ENCODE measurements at regions not wholly inside any gene's neighbourhood (a gene's known extent, or its start where the extent isn't known, plus 50 kb on each side); places are given as distances from the start of the nearest gene placed in this dataset.
A peak's percentile ranks its signal among the peaks of the same experiment; 100 is the strongest.

GRCh38 chr2:204109681-204110080, 173.1 kb downstream of the ICOS start:
- DNase-seq: no peak

- DNase-seq: peak; percentile 49
These were observed 173.8 kb downstream of the ICOS start for GRCh38 chr2:204110338-204110741.

- peak; percentile 73 for DNase-seq
These were observed 174.4 kb downstream of the ICOS start for GRCh38 chr2:204110751-204111516.

- DNase-seq: no peak
These were observed 175.7 kb downstream of the ICOS start for GRCh38 chr2:204112084-204112770.

GRCh38 chr2:204114295-204115136, 178.0 kb downstream of the ICOS start:
- no peak for DNase-seq

- no peak for DNase-seq
These were observed 178.8 kb downstream of the ICOS start for GRCh38 chr2:204115137-204116056.

GRCh38 chr2:204116159-204116792, 179.7 kb downstream of the ICOS start:
- no peak for DNase-seq

- no peak for DNase-seq
These were observed 185.9 kb downstream of the ICOS start for GRCh38 chr2:204122425-204122824.

GRCh38 chr2:204124140-204124750, 187.7 kb downstream of the ICOS start:
- DNase-seq: no peak

GRCh38 chr2:204126705-204127104, 190.1 kb downstream of the ICOS start:
- no peak for DNase-seq

GRCh38 chr2:204127238-204127637, 190.7 kb downstream of the ICOS start:
- DNase-seq: peak; percentile 18

- DNase-seq: peak; percentile 26
These were observed 193.2 kb downstream of the ICOS start for GRCh38 chr2:204129591-204130294.

- DNase-seq: no peak
These were observed 195.1 kb downstream of the ICOS start for GRCh38 chr2:204131621-204132020.

GRCh38 chr2:204133476-204133875, 196.9 kb downstream of the ICOS start:
- no peak for DNase-seq

GRCh38 chr2:204134421-204134820, 197.9 kb downstream of the ICOS start:
- no peak for DNase-seq

GRCh38 chr2:204135752-204136151, 199.2 kb downstream of the ICOS start:
- no peak for DNase-seq

- DNase-seq: no peak
These were observed 201.6 kb downstream of the ICOS start for GRCh38 chr2:204138206-204138605.

- no peak for DNase-seq
These were observed 203.7 kb downstream of the ICOS start for GRCh38 chr2:204140246-204140645.

GRCh38 chr2:204143216-204144014, 206.9 kb downstream of the ICOS start:
- DNase-seq: no peak

- no peak for DNase-seq
These were observed 207.9 kb downstream of the ICOS start for GRCh38 chr2:204144492-204144891.
